Gastroesophageal sphincter (tissue), 3 donors: ENCODE measurements at regions not wholly inside any gene's neighbourhood (a gene's known extent, or its start where the extent isn't known, plus 50 kb on each side); places are given as distances from the start of the nearest gene placed in this dataset.

Source experiments
- EP300 ChIP-seq: sonication (generic); formaldehyde crosslinking; IDR thresholded peaks from one replicate; pipeline ENCODE4 v1.6.1; 2017; ENCODE audit warnings: antibody characterized with exemption, mild to moderate bottlenecking
- POLR2A ChIP-seq, 2 donors: fragments of 450-650 bp; IDR thresholded peaks; one replicate each; pipeline ENCODE4 v1.6.1; 2017; ENCODE audit warnings: antibody characterized with exemption in 2 of 2, mild to moderate bottlenecking in 2 of 2, moderate library complexity in 1 of 2
- POLR2AphosphoS5 ChIP-seq: sonication (generic); formaldehyde crosslinking; IDR thresholded peaks from one replicate; pipeline ENCODE4 v1.6.1; 2017; ENCODE audit warnings: antibody characterized with exemption
- TF ChIP-seq, protein P1 (sequence below), 4 experiments: fragments of 200-600 bp in 2 of 4; fragments of 450-650 bp in 2 of 4; sonication (generic) in 1 of 4; IDR thresholded peaks; one replicate each; pipeline ENCODE4 v1.5.1; 2017 to 2019; ENCODE audit warnings: antibody characterized with exemption in 4 of 4, mild to moderate bottlenecking in 2 of 4, moderate library complexity in 2 of 4

DNA sequence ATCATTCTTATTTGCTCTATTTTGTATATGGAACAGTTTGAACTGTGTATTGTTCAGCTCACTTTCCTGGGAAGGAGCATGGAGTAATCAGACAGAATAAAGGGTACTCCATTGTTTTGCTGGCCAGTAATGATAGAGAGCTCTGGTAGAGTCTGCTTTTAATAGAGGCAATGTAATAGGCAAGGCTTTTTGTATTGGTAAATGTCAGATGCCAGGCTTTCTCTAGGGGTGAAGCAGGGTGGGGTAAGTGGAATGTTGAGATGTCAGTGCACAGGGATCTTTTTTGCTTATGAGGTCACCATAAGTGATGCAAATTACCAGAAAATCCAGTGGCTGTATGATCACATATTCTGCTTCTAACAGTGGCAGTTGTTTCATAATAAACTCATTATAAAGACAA lies 1088.3 kb upstream of the SORCS1 start:
- no peak for TF ChIP-seq POLR2AphosphoS5
- TF ChIP-seq POLR2A (IDR thresholded peaks at IDR 0.05): no peak
- TF ChIP-seq, protein P1, sequence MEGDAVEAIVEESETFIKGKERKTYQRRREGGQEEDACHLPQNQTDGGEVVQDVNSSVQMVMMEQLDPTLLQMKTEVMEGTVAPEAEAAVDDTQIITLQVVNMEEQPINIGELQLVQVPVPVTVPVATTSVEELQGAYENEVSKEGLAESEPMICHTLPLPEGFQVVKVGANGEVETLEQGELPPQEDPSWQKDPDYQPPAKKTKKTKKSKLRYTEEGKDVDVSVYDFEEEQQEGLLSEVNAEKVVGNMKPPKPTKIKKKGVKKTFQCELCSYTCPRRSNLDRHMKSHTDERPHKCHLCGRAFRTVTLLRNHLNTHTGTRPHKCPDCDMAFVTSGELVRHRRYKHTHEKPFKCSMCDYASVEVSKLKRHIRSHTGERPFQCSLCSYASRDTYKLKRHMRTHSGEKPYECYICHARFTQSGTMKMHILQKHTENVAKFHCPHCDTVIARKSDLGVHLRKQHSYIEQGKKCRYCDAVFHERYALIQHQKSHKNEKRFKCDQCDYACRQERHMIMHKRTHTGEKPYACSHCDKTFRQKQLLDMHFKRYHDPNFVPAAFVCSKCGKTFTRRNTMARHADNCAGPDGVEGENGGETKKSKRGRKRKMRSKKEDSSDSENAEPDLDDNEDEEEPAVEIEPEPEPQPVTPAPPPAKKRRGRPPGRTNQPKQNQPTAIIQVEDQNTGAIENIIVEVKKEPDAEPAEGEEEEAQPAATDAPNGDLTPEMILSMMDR (IDR thresholded peaks at IDR 0.05): no peak
- TF ChIP-seq EP300: no peak
